H1 (cell line): ENCODE measurements at regions not wholly inside any gene's neighbourhood (a gene's known extent, or its start where the extent isn't known, plus 50 kb on each side); places are given as distances from the start of the nearest gene placed in this dataset.

Source experiments
- BRCA1 ChIP-seq: IDR thresholded peaks from 2 replicates; pipeline ENCODE4 v1.6.1; 2012; ENCODE audit warnings: low read depth, low read length, improper control_type of control experiment
- CHD7 ChIP-seq: fragments of 300-600 bp; sonication (generic); IDR thresholded peaks from 2 replicates; pipeline ENCODE4 v1.7.1; 2012; ENCODE audit warnings: low read length, moderate library complexity, mild to moderate bottlenecking, inconsistent platforms; ENCODE audit not compliant: insufficient replicate concordance
- GABPA ChIP-seq: IDR thresholded peaks from 2 replicates; pipeline ENCODE4 v1.6.1; 2011; ENCODE audit warnings: mild to moderate bottlenecking, low read length, moderate library complexity, borderline replicate concordance; ENCODE audit not compliant: insufficient read depth
- MAX ChIP-seq: IDR thresholded peaks from 2 replicates; pipeline ENCODE4 v1.6.1; 2012; ENCODE audit warnings: inconsistent platforms
- SIRT6 ChIP-seq: IDR thresholded peaks from one replicate; pipeline ENCODE4 v1.7.1; 2012; ENCODE audit warnings: low read length, inconsistent platforms

GRCh38 chr11:98964146-98964545 lies 56.6 kb upstream of the CNTN5 start (continued):
- no peak for TF ChIP-seq CHD7
- TF ChIP-seq SIRT6 = no peak
- TF ChIP-seq MAX = no peak
- no peak for TF ChIP-seq BRCA1
- TF ChIP-seq GABPA = no peak
